Right cardiac atrium (tissue), 5 donors: ENCODE measurements at regions not wholly inside any gene's neighbourhood (a gene's known extent, or its start where the extent isn't known, plus 50 kb on each side); places are given as distances from the start of the nearest gene placed in this dataset.

Experiments used
- ATAC-seq, 2 donors: fragments of 200-7000 bp; cut with Tn5 transposase; one replicate each; pipeline versions ENCODE4 v1.8.0 to v1.9.1; 2020; ENCODE audit warnings: moderate library complexity in 2 of 2, mild to moderate bottlenecking in 1 of 2
- DNase-seq, 3 donors: peaks; one replicate each; pipeline ENCODE4 v3.0.0-alpha.2; 2020
- H3K27ac ChIP-seq: one replicate; pipeline ENCODE4 v1.5.1; 2013; ENCODE audit warnings: mild to moderate bottlenecking, low read length, control low read depth, moderate library complexity
- H3K27me3 ChIP-seq: one replicate; pipeline ENCODE4 v1.6.1; 2013; ENCODE audit not compliant: control insufficient read depth, insufficient read depth
- H3K4me1 ChIP-seq: one replicate; pipeline ENCODE4 v1.6.1; 2013; ENCODE audit warnings: low read length; ENCODE audit not compliant: control insufficient read depth, insufficient read depth
- H3K4me3 ChIP-seq: one replicate; pipeline ENCODE4 v1.5.1; 2013; ENCODE audit warnings: low read length, control low read depth
- H3K9me3 ChIP-seq: one replicate; pipeline ENCODE4 v1.6.1; 2013; ENCODE audit warnings: low read length; ENCODE audit not compliant: control insufficient read depth
- WGBS: extraction: QIAGEN DNeasy Blood & Tissue Kit; methylation state at CpG from one replicate; pipeline ENCODE4 v1.1.7; 2013; 5-methylcytosine and 5-hydroxymethylcytosine counted together
- intact Hi-C, 4 donors: fragments of 100-400 bp; cut with DNase I; formaldehyde crosslinking; loops; one replicate each; pipeline versions ENCODE4 v1.11.0 to v1.14.0; 2022 to 2023
- donor health status: healthy with polysubstance abuse.
- donor health status: DM: no; HTN: yes; CAD: no.
- donor health status: DM: no; HTN: no; CAD: no.
- donor health status: DM: no; HTN: yes; CAD: no; lungs with severe emphysema.
- donor health status: DM: yes; HTN: yes; CAD: no.

- H3K27me3 ChIP-seq, result no peaks in the 10 kb centered on the region
- H3K4me1 ChIP-seq, result no peaks in the 10 kb centered on the region
- no peak for ATAC-seq
- WGBS, result 92% methylated on average over 3 of the region's 3 CpGs
- no peak overlapping the region for H3K27ac ChIP-seq
- no peak overlapping the region for H3K4me3 ChIP-seq
- no peaks in the 10 kb centered on the region for H3K9me3 ChIP-seq
- DNase-seq, result no peak
- intact Hi-C loops, result no loop called here
Measured at GRCh38 chr16:51938861-51939260, 608.1 kb downstream of the TOX3 start.

- Histone ChIP-seq H3K4me3 (no peak overlapping the region), H3K9me3 (no peaks in the 10 kb centered on the region), H3K27me3 (no peaks in the 10 kb centered on the region), H3K27ac (no peak overlapping the region), H3K4me1 (no peaks in the 10 kb centered on the region)
- 72% methylated on average over 6 of the region's 6 CpGs for whole genome bisulfite sequencing
- ATAC-seq (no peak), DNase-seq (no peak)
- intact Hi-C loops, result no loop called here
Measured at GRCh38 chr16:51937771-51938170, 609.2 kb downstream of the TOX3 start.

- no peak for ATAC-seq
- WGBS, result 90% methylated on average over 5 of the region's 5 CpGs
- intact Hi-C loops, result no loop called here
Measured at GRCh38 chr16:51936846-51937245, 610.1 kb downstream of the TOX3 start.

GRCh38 chr16:51932317-51932716 lies 614.6 kb downstream of the TOX3 start:
- 83% methylated on average over 2 of the region's 2 CpGs for WGBS
- intact Hi-C loops, result no loop called here
- H3K4me1 ChIP-seq, result no peaks in the 10 kb centered on the region
- no peaks in the 10 kb centered on the region for H3K27me3 ChIP-seq
- ATAC-seq, result no peak
- H3K9me3 ChIP-seq, result no peaks in the 10 kb centered on the region
- DNase-seq, result no peak
- no peak overlapping the region for H3K4me3 ChIP-seq
- H3K27ac ChIP-seq, result no peak overlapping the region

More at GRCh38 chr16:51936846-51937245, 610.1 kb downstream of the TOX3 start:
- Histone ChIP-seq H3K9me3 (no peaks in the 10 kb centered on the region), H3K4me1 (no peaks in the 10 kb centered on the region), H3K27ac (no peak overlapping the region), H3K27me3 (no peaks in the 10 kb centered on the region), H3K4me3 (no peak overlapping the region)
- DNase-seq, result no peak

- ATAC-seq, result no peak
- WGBS, result 68% methylated on average over 5 of the region's 5 CpGs
- no peak for DNase-seq
- Histone ChIP-seq H3K4me3 (no peak overlapping the region), H3K27ac (no peak overlapping the region), H3K4me1 (no peaks in the 10 kb centered on the region), H3K27me3 (no peaks in the 10 kb centered on the region), H3K9me3 (no peaks in the 10 kb centered on the region)
- intact Hi-C loops, result no loop called here
Measured at GRCh38 chr16:51931653-51932052, 615.3 kb downstream of the TOX3 start.

GRCh38 chr16:51924744-51925143 lies 622.2 kb downstream of the TOX3 start:
- H3K4me1 ChIP-seq, result no peaks in the 10 kb centered on the region
- no peak overlapping the region for H3K4me3 ChIP-seq
- WGBS, result 79% methylated on average over 1 of the region's 1 CpG
- no peaks in the 10 kb centered on the region for H3K9me3 ChIP-seq
- ATAC-seq (no peak), DNase-seq (no peak)
- intact Hi-C loops, result no loop called here
- H3K27me3 ChIP-seq, result no peaks in the 10 kb centered on the region
- H3K27ac ChIP-seq, result no peak overlapping the region

- ATAC-seq, result no peak
- H3K9me3 ChIP-seq, result no peaks in the 10 kb centered on the region
- intact Hi-C loops, result no loop called here
- 80% methylated on average over 3 of the region's 3 CpGs for WGBS
- no peaks in the 10 kb centered on the region for H3K4me1 ChIP-seq
- DNase-seq, result no peak
- H3K27me3 ChIP-seq, result no peaks in the 10 kb centered on the region
- H3K27ac ChIP-seq, result no peak overlapping the region
- no peak overlapping the region for H3K4me3 ChIP-seq
Measured at GRCh38 chr16:51922476-51922875, 624.5 kb downstream of the TOX3 start.

GRCh38 chr16:51919736-51920135 lies 627.2 kb downstream of the TOX3 start:
- no peaks in the 10 kb centered on the region for H3K4me1 ChIP-seq
- ATAC-seq, result no peak
- intact Hi-C loops, result no loop called here
- DNase-seq, result no peak
- H3K4me3 ChIP-seq, result no peak overlapping the region
- no peaks in the 10 kb centered on the region for H3K9me3 ChIP-seq
- no peak overlapping the region for H3K27ac ChIP-seq
- WGBS, result 78% methylated on average over 4 of the region's 4 CpGs
- H3K27me3 ChIP-seq, result no peaks in the 10 kb centered on the region

- whole genome bisulfite sequencing, result 74% methylated on average over 2 of the region's 2 CpGs
Measured at GRCh38 chr16:51916814-51917213, 630.1 kb downstream of the TOX3 start.

GRCh38 chr16:51916231-51916630 lies 630.7 kb downstream of the TOX3 start:
- no peak overlapping the region for H3K27ac ChIP-seq
- intact Hi-C loops, result no loop called here
- H3K4me1 ChIP-seq, result no peaks in the 10 kb centered on the region
- H3K27me3 ChIP-seq, result no peaks in the 10 kb centered on the region
- no peak overlapping the region for H3K4me3 ChIP-seq
- no peak for ATAC-seq
- DNase-seq, result no peak
- WGBS, result 50% methylated on average over 4 of the region's 4 CpGs
- no peaks in the 10 kb centered on the region for H3K9me3 ChIP-seq

More at GRCh38 chr16:51916814-51917213, 630.1 kb downstream of the TOX3 start:
- intact Hi-C loops, result no loop called here
- H3K4me3 ChIP-seq, result no peak overlapping the region
- no peaks in the 10 kb centered on the region for H3K27me3 ChIP-seq
- no peaks in the 10 kb centered on the region for H3K9me3 ChIP-seq
- no peak for DNase-seq
- ATAC-seq, result no peak
- no peaks in the 10 kb centered on the region for H3K4me1 ChIP-seq
- no peak overlapping the region for H3K27ac ChIP-seq

- no peaks in the 10 kb centered on the region for H3K9me3 ChIP-seq
- intact Hi-C loops, result no loop called here
- ATAC-seq (no peak), DNase-seq (no peak)
- H3K4me3 ChIP-seq, result no peak overlapping the region
- H3K27ac ChIP-seq, result no peak overlapping the region
- no peaks in the 10 kb centered on the region for H3K27me3 ChIP-seq
- no peaks in the 10 kb centered on the region for H3K4me1 ChIP-seq
Measured at GRCh38 chr16:51907680-51908079, 639.3 kb downstream of the TOX3 start.

- Histone ChIP-seq H3K9me3 (no peaks in the 10 kb centered on the region), H3K4me3 (no peak overlapping the region), H3K4me1 (no peaks in the 10 kb centered on the region), H3K27ac (no peak overlapping the region), H3K27me3 (no peaks in the 10 kb centered on the region)
- 77% methylated on average over 3 of the region's 3 CpGs for WGBS
- no peak for DNase-seq
- intact Hi-C loops, result no loop called here
- ATAC-seq, result no peak
Measured at GRCh38 chr16:51900221-51900780, 646.6 kb downstream of the TOX3 start.
